NB4 (cell line): ENCODE measurements at regions not wholly inside any gene's neighbourhood (a gene's known extent, or its start where the extent isn't known, plus 50 kb on each side); places are given as distances from the start of the nearest gene placed in this dataset.

Source experiments
- DNase-seq: peaks from one replicate; pipeline ENCODE4 v3.0.0; 2010; ENCODE audit warnings: low read depth
- H3K4me3 ChIP-seq: one replicate; pipeline ENCODE4 v1.5.1; 2011; ENCODE audit warnings: mild to moderate bottlenecking, low read depth, low read length, moderate library complexity
- MYC ChIP-seq: IDR thresholded peaks from 2 replicates; pipeline ENCODE4 v1.6.1; 2011; ENCODE audit warnings: low read depth, low read length
- POLR2A ChIP-seq: IDR thresholded peaks from 2 replicates; pipeline ENCODE4 v1.6.1; 2011; ENCODE audit warnings: mild to moderate bottlenecking; ENCODE audit not compliant: insufficient read length; ENCODE audit errors: extremely low read depth
- TF ChIP-seq, protein P1 (sequence below): IDR thresholded peaks from one replicate; pipeline ENCODE4 v1.5.1; 2012; ENCODE audit warnings: low read depth, low read length
- TF ChIP-seq, protein P2 (sequence below): IDR thresholded peaks from 2 replicates; pipeline ENCODE4 v1.6.1; 2011; ENCODE audit warnings: low read depth, low read length

DNA sequence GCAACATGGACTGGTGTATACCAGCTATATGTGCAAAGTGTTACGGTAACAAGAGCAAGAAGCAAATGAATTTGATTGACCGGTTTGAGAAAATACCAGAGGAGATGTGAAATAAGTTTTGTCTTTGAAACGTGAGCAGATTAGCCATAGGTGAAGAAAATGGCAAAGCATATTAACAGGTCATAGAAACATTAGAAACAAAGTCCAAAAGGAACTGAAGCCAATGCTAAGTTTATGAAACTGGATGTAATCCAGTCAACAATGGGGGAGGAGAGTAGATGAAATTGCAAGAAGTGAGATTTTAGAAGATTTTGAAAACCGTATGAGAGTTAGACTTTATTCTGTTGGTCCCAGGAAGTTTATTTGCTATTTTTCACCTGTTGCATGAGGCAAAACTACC lies 1315.4 kb upstream of the CHAC2 start:
- TF ChIP-seq, protein P1, sequence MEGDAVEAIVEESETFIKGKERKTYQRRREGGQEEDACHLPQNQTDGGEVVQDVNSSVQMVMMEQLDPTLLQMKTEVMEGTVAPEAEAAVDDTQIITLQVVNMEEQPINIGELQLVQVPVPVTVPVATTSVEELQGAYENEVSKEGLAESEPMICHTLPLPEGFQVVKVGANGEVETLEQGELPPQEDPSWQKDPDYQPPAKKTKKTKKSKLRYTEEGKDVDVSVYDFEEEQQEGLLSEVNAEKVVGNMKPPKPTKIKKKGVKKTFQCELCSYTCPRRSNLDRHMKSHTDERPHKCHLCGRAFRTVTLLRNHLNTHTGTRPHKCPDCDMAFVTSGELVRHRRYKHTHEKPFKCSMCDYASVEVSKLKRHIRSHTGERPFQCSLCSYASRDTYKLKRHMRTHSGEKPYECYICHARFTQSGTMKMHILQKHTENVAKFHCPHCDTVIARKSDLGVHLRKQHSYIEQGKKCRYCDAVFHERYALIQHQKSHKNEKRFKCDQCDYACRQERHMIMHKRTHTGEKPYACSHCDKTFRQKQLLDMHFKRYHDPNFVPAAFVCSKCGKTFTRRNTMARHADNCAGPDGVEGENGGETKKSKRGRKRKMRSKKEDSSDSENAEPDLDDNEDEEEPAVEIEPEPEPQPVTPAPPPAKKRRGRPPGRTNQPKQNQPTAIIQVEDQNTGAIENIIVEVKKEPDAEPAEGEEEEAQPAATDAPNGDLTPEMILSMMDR = no peak
- TF ChIP-seq, protein P2, sequence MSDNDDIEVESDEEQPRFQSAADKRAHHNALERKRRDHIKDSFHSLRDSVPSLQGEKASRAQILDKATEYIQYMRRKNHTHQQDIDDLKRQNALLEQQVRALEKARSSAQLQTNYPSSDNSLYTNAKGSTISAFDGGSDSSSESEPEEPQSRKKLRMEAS = no peak
- DNase-seq = no peak
- no peak overlapping the region for H3K4me3 ChIP-seq

DNA sequence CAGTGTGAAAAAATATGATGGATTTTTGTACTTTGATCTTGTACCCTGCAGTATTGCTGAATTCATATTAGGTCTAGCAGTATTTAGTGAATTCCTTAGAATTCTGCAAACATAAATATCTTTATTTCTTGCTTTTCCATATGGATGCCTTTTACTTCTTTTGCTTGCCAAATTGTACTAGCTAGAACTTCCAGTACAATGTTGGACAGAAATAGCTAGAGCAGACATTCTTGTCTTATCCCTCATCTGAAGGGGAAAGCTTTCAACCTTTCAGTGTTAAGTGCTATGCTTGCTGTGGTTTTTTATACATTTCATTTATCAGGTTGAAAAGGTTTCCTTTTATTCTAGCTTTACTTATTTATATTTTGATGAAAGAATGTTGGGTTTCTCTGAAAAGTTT lies 1321.9 kb upstream of the CHAC2 start:
- H3K4me3 ChIP-seq = no peak overlapping the region

DNA sequence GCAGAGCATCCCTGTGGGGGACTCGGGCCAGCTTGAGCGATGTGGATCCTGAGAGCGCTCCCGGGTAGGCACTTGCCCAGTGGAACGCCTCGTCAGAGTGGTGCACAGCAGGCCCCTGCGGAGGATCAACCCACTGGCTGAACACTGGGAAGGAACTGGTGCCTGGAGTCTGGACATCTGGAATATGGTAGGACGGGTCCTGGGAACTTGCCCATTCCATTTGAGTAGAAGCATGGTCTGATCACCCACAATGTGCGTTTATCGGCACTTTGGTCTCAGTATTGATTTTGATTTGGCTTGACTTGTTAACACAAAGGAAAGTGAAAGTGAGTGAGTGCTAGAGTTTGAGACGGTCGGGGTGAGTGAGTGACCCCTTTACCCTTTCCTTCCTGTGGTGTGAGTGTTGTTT lies 1336.2 kb upstream of the CHAC2 start:
- no peak for DNase-seq
- no peak overlapping the region for H3K4me3 ChIP-seq
- TF ChIP-seq, protein P2 = no peak
- TF ChIP-seq, protein P1 = no peak
- TF ChIP-seq POLR2A = no peak
- TF ChIP-seq MYC = no peak

More for the DNA sequence above, 1321.9 kb upstream of the CHAC2 start:
- TF ChIP-seq POLR2A (no peak), MYC (no peak)
- TF ChIP-seq, protein P2 = no peak
- TF ChIP-seq, protein P1 = no peak
- no peak for DNase-seq

DNA sequence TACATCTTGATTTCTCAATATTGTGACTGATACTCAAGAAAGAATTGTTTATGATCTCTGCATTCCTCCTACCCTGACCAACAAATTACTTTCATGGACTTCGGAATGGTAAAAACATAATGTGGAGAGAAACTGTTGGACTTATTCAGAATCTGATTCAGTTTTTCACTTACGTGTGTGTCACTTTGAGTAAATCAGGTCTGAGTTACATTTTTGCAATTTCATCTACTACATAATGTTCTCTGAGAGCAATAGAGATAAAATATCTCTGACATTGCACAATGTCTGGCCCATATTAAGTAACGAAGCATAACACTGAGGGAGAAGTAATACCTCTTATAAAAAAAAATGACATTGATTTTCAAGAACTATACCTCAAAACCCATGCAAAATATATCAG lies 1337.9 kb upstream of the CHAC2 start:
- no peak for DNase-seq
- TF ChIP-seq, protein P1 = no peak
- TF ChIP-seq MYC (no peak), POLR2A (no peak)
- TF ChIP-seq, protein P2 = no peak
- no peak overlapping the region for H3K4me3 ChIP-seq

DNA sequence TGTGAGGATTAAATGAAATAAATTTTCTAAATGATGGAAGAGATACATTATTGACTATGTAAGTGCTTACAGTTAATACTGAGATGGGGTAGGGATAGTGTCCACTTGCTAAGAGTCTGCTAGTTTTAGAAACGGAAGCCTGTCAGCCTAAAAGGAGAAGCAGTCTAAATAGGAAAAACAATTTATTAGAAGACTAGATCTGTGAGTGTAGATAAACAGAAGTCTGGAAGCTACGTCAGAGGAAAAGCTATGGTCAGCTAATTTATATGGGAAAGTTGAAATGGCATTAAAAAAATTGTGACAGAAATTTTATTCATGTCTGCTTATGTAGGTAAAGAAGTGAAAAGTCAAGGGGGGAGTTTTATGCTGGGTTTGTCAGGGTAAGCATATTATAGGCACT lies 1338.4 kb upstream of the CHAC2 start:
- no peak for DNase-seq
- TF ChIP-seq, protein P2 = no peak
- TF ChIP-seq POLR2A (no peak), MYC (no peak)
- TF ChIP-seq, protein P1 = no peak
- H3K4me3 ChIP-seq = no peak overlapping the region

DNA sequence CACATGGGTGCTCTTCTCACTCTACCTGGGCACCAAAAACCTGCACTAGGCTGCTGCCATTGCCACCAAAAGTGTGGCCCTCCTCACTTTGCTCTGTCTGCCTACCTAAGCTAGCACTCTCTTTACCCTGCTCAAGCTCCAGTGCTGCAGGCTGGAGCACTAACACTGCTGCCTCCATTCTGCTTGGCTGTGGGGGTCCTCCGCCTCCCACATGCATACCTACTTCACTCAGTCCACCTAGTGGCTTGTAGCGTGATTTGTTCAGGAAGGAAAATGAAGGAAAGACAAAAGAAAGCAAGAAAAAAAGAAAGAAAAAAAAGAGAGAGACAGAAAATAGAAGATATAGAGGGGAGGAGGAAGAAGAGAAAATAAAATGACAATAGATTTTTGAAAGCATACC lies 1339.4 kb upstream of the CHAC2 start:
- no peak for DNase-seq
- TF ChIP-seq, protein P2 = no peak
- TF ChIP-seq MYC (no peak), POLR2A (no peak)
- TF ChIP-seq, protein P1 = no peak
- no peak overlapping the region for H3K4me3 ChIP-seq
